DMS53 (cell line): ENCODE measurements at regions not wholly inside any gene's neighbourhood (a gene's known extent, or its start where the extent isn't known, plus 50 kb on each side); places are given as distances from the start of the nearest gene placed in this dataset.

Experiments used
- DNase-seq: peaks from one replicate; lab custom pipeline; 2025; lab: John Stamatoyannopoulos, UW

DNA sequence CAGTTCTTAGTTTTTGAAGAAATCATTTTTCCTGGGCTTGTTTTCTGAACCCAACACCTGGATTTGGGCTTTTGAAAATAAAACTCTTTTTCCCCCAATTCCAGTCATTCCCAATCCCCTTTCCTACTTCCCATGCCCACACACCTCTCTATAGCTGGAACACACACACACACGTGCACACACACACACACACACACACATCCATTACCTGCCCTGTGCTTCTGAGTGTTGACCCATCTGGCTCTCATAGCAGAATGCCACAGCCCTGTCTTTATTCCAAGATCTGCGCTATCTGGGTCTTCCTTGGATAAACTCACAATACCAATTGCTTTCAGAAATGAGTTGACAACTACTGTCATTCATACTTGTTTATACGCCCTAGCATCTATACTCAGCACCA, 54.9 kb upstream of the C4orf54 start:
- DNase-seq, result no peak

DNA sequence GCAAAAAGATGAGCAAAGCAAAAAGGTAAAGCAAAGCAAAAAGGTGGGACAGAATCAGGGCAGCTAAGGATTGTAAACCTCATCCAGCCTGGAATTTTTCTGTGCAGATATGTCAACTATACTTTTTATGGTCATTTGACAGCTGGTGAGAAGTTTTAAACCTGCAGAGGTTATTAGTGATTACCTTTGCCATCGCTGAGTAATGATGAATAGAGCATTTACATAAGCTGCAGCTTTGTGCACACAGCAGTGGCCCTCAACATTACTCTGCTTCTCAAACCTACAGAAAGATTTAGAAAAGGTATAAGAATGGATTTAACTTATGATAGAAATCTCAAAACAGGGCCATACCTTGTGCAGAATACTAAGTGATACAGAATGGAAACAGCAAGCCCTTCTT, 54.5 kb upstream of the C4orf54 start:
- no peak for DNase-seq

DNA sequence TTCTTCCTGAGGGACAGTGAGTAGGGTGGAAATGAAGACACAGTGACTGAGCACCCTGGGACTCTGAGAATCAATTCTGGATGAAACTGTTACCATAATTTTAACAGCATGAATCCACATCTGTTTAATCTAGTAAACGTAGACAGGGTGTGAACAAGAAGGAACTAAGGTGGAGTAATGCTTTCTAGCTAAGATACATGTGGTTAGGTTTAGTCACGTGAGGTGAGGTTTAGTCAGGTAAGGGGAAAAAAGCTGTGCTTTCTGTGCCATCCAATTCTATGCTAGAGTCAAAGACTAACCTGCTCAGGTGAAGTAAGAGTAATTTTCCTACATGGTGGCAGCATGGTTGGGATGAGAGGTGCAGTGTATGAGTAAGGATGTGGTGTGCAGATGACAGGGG, 54.0 kb upstream of the C4orf54 start:
- DNase-seq, result no peak

DNA sequence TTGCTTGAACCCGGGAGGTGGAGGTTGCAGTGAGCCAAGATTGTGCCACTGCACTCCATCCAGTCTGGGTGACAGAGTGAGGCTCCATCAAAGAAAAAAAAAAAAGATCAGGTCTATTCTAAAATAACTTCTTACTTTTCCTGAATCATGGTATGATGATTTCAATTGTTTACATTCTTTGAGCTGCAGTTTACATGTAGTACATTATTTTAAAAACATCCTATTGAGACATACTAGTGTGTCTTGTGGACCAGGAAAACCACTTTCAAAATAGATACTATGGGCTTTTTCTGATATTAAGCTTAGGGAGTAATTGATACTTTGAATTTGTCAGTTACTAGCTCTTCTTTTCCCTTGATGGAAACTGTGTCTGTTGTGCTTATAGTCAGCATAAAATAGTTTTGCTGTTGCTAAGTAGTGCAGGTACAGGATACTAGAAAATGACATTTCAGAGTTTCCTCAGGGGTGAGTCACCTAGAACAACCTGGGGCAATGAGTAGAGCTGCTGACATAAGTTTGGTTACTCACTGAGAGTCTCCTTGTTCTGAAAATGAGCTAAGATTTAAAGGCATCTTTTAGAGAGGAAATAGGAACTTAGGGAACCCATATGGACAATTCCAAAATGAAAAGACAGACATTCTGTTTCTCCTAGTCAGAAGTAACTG, 53.2 kb upstream of the C4orf54 start:
- peak; percentile 31 for DNase-seq

DNA sequence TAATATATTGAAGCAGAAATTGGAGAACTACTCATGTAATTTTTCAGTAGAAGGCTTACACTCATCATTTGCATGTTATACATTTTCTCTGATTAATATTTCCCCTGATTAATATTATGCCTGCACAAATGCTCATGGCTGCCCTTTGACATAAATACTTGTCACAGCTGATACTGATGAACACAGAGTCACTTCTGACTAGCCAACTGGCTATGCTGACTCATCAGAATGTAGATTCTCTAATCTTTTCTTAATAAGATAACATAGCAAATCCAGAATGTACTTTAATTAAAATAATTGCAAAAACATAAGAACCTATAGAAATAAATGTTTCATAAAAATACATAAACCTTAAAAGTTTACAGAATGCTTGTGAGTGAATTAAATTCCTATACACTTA, 52.4 kb upstream of the C4orf54 start:
- no peak for DNase-seq

DNA sequence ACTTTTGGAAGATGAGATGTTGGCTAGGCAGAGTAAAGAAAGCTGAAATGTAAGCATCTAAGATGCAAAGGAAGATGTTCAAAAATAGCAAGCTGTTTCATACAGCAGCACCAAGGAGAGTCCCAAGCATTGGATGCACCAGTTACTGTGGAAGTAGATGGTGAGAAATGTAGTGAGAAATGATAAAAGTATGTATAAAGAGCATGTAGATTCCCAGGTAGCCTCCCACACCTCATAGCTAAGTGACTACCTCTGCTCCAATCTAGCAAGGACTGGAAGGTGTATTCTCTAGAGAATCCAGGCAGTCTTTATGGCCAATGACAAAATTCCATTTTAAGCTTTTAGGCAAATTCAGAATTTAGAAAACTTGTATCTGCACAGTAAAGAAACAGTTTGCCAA, 50.9 kb upstream of the C4orf54 start:
- no peak for DNase-seq
